ENCODE measurements at regions not wholly inside any gene's neighbourhood (a gene's known extent, or its start where the extent isn't known, plus 50 kb on each side); places are given as distances from the start of the nearest gene placed in this dataset.

DNA sequence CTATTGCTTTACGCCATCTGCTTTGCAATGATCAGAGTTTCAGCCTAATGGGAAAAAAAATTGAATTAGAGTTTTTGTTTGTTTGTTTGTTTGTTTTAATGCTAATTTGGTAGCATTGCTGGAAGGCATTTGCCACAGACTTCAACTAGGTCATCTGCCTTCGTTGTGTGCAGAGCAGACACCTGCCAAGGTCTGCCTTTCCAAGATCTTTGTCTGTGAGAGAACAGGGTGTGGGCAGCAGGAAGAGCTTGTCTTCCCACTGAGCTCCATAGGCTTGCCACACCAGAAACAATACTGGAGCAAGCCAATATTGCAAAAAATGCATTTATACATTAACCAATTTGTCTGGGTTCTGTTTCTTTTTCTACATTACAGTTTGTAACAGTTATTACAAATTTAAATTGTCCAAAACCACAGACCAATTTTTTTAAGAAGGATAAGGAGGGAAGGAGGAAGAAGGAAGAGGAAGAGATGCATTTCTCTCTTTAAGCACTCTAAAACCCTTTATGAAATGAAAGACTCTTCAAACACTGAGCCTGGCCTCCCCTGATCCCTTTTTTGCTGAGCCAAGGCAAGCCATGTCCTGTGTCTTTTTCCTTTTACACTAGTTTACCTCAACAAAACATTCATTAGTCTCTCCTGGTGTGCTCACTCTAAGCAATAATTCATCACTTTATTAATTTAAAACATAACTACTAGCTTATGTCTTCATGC is 210.5 kb downstream of the SNX18 start:
- no peak for DNase-seq
- no peaks in the 10 kb centered on the region for H3K36me3 ChIP-seq (ENCODE audit: control insufficient read depth, insufficient read depth, low read length)
- H3K27ac ChIP-seq (ENCODE audit: low read length) = no peak overlapping the region
- H3K9me3 ChIP-seq (ENCODE audit: control insufficient read depth, low read depth, low read length) = no peaks in the 10 kb centered on the region
- no peaks in the 10 kb centered on the region for H3K4me1 ChIP-seq (ENCODE audit: control insufficient read depth, insufficient read depth, low read length)
- no peaks in the 10 kb centered on the region for H3K27me3 ChIP-seq (ENCODE audit: control insufficient read depth, insufficient read depth, low read length)
- 100% methylated on average over 1 of the region's 2 CpGs for WGBS (ENCODE audit: insufficient coverage, low lambda C conversion rate)
- H3K4me3 ChIP-seq (ENCODE audit: low read length) = no peak overlapping the region

DNA sequence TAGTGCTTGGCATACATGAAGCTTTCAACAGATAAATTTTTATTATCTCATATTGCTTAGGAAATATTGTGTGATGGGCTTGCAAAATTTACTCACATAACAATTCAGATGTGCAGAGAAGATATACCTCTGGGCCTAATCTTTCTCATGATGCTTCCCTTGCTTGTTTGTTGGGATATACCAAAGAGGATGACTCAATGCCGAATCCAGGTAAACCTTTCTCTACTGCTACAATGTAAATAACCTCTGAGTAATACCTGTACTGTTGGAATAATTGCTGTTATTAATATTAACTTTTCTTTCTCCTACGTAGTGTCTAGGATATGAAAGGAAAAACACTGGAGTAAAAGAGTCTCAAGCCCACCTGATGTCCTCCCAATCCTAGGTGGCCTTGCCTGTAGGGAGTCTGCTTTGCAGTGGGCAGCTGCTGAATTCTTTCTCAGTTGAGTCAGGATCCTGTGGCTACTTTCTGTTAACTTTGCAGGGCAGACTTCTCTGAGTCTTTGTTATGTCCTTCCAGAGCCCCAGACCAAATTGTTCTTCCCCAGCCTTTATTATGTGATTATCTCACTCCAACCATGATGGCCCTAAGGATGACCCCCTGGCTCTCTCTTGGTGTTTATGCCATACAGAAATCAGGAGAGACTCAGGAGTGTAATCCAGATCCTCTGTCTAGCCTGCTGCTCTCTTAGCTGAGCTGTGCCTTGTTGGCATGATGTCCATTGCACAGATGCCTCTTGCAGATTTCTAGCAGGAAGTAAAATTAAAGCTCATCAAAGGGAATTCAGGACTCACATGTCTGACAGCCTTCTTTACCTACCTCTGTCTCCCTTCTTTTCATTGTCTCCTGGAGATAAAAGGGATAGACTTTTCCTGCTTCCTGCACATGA is 208.1 kb downstream of the SNX18 start:
- H3K27ac ChIP-seq (ENCODE audit: low read length) = no peak overlapping the region
- no peaks in the 10 kb centered on the region for H3K36me3 ChIP-seq (ENCODE audit: control insufficient read depth, insufficient read depth, low read length)
- H3K9me3 ChIP-seq (ENCODE audit: control insufficient read depth, low read depth, low read length) = no peaks in the 10 kb centered on the region
- H3K4me1 ChIP-seq (ENCODE audit: control insufficient read depth, insufficient read depth, low read length) = no peaks in the 10 kb centered on the region
- H3K27me3 ChIP-seq (ENCODE audit: control insufficient read depth, insufficient read depth, low read length) = no peaks in the 10 kb centered on the region
- no peak overlapping the region for H3K4me3 ChIP-seq (ENCODE audit: low read length)
- no peak for DNase-seq
- no CpG with 5 or more reads among the region's 2 CpGs for WGBS (ENCODE audit: insufficient coverage, low lambda C conversion rate)

DNA sequence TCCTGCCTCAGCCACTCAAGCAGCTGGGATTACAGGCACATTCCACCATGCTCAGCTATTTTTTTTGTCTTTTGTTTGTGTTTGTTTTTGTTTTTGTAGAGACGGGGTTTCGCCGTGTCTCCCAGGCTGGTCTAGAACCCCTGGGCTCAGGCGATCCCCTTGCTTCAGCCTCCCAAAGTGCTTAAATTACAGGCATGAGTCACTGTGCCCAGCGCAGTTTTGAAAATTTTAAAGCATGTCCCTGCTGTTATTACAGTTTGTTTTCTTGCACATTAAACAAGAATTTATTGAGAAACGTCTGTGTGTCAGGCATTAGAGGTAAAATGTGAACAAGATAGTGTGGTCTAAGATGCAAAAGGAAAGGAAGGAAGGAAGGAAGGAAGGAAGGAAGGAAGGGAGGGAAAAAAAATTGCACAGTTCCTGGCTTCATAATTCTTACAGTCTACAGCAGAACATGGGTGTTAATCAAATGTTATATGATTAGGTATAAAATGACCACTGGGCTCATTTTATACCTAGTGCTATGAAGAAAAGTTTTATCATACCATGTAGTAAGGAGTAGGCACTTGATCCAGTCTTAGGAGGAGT is 205.4 kb downstream of the SNX18 start:
- Histone ChIP-seq H3K4me3 (ENCODE audit: low read length) (no peak overlapping the region), H3K27ac (ENCODE audit: low read length) (no peak overlapping the region), H3K9me3 (ENCODE audit: control insufficient read depth, low read depth, low read length) (no peaks in the 10 kb centered on the region), H3K4me1 (ENCODE audit: control insufficient read depth, insufficient read depth, low read length) (no peaks in the 10 kb centered on the region), H3K36me3 (ENCODE audit: control insufficient read depth, insufficient read depth, low read length) (no peaks in the 10 kb centered on the region), H3K27me3 (ENCODE audit: control insufficient read depth, insufficient read depth, low read length) (no peaks in the 10 kb centered on the region)
- no peak for DNase-seq
- 86% methylated on average over 1 of the region's 6 CpGs for WGBS (ENCODE audit: insufficient coverage, low lambda C conversion rate)

DNA sequence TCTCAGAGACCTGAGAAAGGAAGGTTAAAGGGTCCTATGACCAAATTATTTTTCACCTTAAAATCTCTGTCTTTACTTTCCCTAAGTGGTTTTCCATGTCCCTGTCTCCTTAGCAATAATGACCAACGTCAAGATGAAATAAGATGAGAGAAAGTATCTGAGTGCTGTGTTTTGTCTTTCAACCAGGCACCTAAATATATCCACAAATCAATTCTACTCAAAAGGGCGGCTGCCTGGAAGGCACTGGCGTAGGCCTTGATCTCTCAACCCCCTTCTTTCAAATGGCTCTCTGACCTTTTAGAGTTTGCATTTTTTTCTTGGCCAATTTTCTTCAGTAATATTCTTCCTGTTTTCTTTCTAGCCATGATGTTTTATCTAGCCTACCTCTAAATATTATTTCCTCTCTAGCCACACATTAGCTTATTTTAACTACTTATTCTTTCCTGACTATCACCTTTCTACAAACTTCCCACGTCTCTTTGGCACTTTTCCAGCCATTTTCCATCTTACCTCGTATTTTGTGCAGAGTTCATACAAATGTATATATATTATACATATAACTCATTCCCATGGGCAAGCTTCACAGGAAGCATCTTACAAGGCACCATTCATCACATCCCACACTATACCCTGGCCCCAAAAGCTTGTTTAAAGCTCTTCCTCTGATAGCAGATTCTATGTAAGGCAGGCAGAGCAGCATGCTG is 204.5 kb downstream of the SNX18 start:
- Histone ChIP-seq H3K36me3 (ENCODE audit: control insufficient read depth, insufficient read depth, low read length) (no peaks in the 10 kb centered on the region), H3K27ac (ENCODE audit: low read length) (no peak overlapping the region), H3K4me3 (ENCODE audit: low read length) (no peak overlapping the region), H3K4me1 (ENCODE audit: control insufficient read depth, insufficient read depth, low read length) (no peaks in the 10 kb centered on the region), H3K27me3 (ENCODE audit: control insufficient read depth, insufficient read depth, low read length) (no peaks in the 10 kb centered on the region), H3K9me3 (ENCODE audit: control insufficient read depth, low read depth, low read length) (no peaks in the 10 kb centered on the region)
- no peak for DNase-seq
- WGBS (ENCODE audit: insufficient coverage, low lambda C conversion rate) = 80% methylated on average over 2 of the region's 5 CpGs

DNA sequence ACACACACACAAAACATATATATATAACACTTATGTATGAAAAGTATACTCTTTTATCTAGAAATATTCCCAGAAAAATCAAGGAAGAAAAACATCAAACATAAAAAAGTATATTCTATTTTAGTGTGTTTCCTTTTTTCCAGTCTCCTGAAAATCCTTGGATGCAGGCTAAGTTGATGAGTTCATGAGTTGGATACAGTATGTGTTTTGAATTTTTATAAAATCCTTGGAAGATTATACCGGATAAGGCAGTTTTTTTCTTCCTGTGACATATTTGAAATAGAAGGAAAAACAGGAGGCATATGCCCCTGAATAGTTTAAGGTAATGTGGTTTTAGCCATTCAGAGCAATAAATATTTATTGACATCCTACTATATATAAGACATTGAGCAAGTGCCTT is 203.6 kb downstream of the SNX18 start:
- no peak for DNase-seq
- WGBS (ENCODE audit: insufficient coverage, low lambda C conversion rate) = no CpG with 5 or more reads among the region's 1 CpG
- Histone ChIP-seq H3K4me3 (ENCODE audit: low read length) (no peak overlapping the region), H3K4me1 (ENCODE audit: control insufficient read depth, insufficient read depth, low read length) (no peaks in the 10 kb centered on the region), H3K9me3 (ENCODE audit: control insufficient read depth, low read depth, low read length) (peaks cover 3% of the 10 kb centered on the region), H3K27ac (ENCODE audit: low read length) (no peak overlapping the region), H3K36me3 (ENCODE audit: control insufficient read depth, insufficient read depth, low read length) (no peaks in the 10 kb centered on the region), H3K27me3 (ENCODE audit: control insufficient read depth, insufficient read depth, low read length) (no peaks in the 10 kb centered on the region)

DNA sequence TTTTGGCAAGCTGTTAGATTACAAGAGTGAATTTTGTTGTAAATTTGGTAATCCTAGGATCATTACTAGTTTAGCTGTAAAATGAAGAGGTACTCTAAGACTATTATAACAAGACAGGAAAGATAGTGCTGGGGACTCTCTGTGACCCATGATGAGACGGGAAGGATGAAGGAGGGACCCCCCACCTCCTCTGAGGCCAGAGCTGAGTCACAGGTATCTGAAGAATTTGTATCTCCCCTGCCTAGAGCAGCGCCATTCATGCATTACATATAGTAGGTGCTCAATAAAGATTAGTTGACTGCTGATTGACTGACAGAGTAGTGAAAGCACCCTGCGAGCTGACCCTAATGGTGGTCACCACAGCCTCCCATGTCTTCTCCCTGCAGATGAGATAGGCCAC is 202.8 kb downstream of the SNX18 start:
- WGBS (ENCODE audit: insufficient coverage, low lambda C conversion rate) = no CpG with 5 or more reads among the region's 3 CpGs
- no peak overlapping the region for H3K27ac ChIP-seq (ENCODE audit: low read length)
- no peaks in the 10 kb centered on the region for H3K4me1 ChIP-seq (ENCODE audit: control insufficient read depth, insufficient read depth, low read length)
- no peaks in the 10 kb centered on the region for H3K36me3 ChIP-seq (ENCODE audit: control insufficient read depth, insufficient read depth, low read length)
- H3K4me3 ChIP-seq (ENCODE audit: low read length) = no peak overlapping the region
- DNase-seq = no peak
- H3K27me3 ChIP-seq (ENCODE audit: control insufficient read depth, insufficient read depth, low read length) = no peaks in the 10 kb centered on the region
- H3K9me3 ChIP-seq (ENCODE audit: control insufficient read depth, low read depth, low read length) = peaks cover 3% of the 10 kb centered on the region

DNA sequence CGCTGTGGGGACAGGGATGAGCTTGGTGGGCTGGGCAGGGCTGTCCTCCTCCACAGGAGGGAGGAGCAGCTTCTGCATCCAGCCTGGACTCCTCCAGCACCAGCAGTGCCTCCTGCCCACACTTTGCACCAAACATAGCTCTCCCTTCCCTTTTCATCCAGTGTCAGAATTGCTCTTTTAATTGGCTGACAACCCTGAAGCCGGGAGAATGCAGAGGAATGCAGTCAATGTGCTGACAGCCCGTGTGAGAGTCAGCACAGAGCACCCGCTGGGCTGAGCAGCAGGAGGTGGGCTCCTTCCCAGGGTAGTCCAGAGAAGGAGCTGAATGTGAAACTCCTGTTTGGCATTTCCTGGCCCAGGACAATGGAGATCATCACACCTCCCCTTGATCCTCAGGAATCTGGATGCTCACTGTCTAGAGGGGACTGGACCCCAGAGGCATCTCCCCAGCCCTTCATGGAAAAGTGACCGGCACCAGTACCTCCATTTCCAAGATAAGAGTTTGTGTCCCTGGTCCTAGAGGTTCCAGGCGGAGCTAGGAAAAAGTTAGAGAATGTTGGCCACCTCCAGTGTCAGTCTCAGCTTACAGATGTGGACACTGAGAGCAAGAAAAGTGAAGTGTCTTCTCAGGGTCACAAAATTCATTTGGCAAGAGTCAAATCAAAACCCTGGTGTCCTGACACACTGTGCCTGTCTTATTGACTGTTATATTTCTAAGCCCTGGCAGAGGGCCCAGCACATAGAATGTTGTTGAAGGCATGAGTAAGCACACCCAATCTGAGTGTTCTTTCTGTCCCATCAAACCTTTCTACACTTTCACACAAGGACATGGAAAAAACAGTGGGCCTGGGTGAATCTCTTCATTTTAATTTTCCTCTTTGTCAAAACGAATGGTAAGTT is 202.1 kb downstream of the SNX18 start:
- no peak overlapping the region for H3K27ac ChIP-seq (ENCODE audit: low read length)
- no peak overlapping the region for H3K4me3 ChIP-seq (ENCODE audit: low read length)
- H3K36me3 ChIP-seq (ENCODE audit: control insufficient read depth, insufficient read depth, low read length) = no peaks in the 10 kb centered on the region
- WGBS (ENCODE audit: insufficient coverage, low lambda C conversion rate) = 90% methylated on average over 2 of the region's 7 CpGs
- H3K27me3 ChIP-seq (ENCODE audit: control insufficient read depth, insufficient read depth, low read length) = no peaks in the 10 kb centered on the region
- peaks cover 3% of the 10 kb centered on the region for H3K9me3 ChIP-seq (ENCODE audit: control insufficient read depth, low read depth, low read length)
- no peaks in the 10 kb centered on the region for H3K4me1 ChIP-seq (ENCODE audit: control insufficient read depth, insufficient read depth, low read length)
- DNase-seq = no peak

DNA sequence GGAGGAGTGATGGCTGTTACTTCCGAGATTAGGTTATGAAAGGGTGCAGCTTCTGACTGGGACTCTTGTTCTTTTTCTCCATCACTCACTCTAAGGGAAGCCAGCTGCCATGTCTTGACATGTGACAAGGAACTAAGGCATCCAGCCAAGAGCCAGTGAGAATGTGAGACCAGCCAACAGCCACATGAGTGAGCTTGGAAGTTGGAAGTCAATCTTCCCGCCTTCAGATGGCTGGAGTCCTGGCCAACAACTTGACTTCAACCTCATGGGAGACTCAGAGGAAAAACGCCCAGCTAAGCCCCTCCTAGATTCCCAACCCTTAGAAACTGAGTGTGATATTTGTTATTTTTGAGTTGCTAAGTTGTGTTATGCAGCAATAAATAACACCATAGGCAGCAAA is 201.1 kb downstream of the SNX18 start:
- no peaks in the 10 kb centered on the region for H3K36me3 ChIP-seq (ENCODE audit: control insufficient read depth, insufficient read depth, low read length)
- H3K27me3 ChIP-seq (ENCODE audit: control insufficient read depth, insufficient read depth, low read length) = no peaks in the 10 kb centered on the region
- H3K27ac ChIP-seq (ENCODE audit: low read length) = no peak overlapping the region
- WGBS (ENCODE audit: insufficient coverage, low lambda C conversion rate) = no CpG with 5 or more reads among the region's 3 CpGs
- peaks cover 3% of the 10 kb centered on the region for H3K9me3 ChIP-seq (ENCODE audit: control insufficient read depth, low read depth, low read length)
- DNase-seq = no peak
- H3K4me1 ChIP-seq (ENCODE audit: control insufficient read depth, insufficient read depth, low read length) = no peaks in the 10 kb centered on the region
- H3K4me3 ChIP-seq (ENCODE audit: low read length) = no peak overlapping the region

DNA sequence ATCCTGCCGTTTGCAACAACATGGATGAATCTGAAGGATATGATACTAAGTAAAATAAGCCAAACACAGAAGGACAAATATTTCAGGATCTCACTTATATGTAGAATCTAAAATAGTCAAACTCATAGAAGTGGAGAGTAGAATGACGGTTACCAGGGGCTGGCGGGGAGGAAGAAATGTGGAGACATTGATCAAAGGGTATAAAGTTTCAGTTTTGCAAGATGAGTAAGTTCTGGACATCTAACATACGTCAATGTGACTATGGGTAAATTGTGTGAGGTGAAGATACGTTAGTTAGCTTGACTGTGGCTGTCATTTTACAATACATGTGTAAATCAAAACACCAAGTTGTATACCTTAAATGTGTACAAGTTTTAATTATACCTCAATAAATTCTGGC is 200.3 kb downstream of the SNX18 start:
- Histone ChIP-seq H3K9me3 (ENCODE audit: control insufficient read depth, low read depth, low read length) (peaks cover 3% of the 10 kb centered on the region), H3K27ac (ENCODE audit: low read length) (no peak overlapping the region), H3K4me1 (ENCODE audit: control insufficient read depth, insufficient read depth, low read length) (no peaks in the 10 kb centered on the region), H3K27me3 (ENCODE audit: control insufficient read depth, insufficient read depth, low read length) (no peaks in the 10 kb centered on the region), H3K36me3 (ENCODE audit: control insufficient read depth, insufficient read depth, low read length) (no peaks in the 10 kb centered on the region), H3K4me3 (ENCODE audit: low read length) (no peak overlapping the region)
- 100% methylated on average over 2 of the region's 5 CpGs for WGBS (ENCODE audit: insufficient coverage, low lambda C conversion rate)
- no peak for DNase-seq

Data from large intestine (tissue), 3 donors.